Stimulated activated memory B cell treated with anti-CD40 and anti-IgM and Interleukin-4, amounts not matched to agents 10 μg/mL and 1 μg/mL and 100 μg/mL, for 72 hours (primary cell): ENCODE measurements at regions not wholly inside any gene's neighbourhood (a gene's known extent, or its start where the extent isn't known, plus 50 kb on each side); places are given as distances from the start of the nearest gene placed in this dataset.

ENCODE experiments used
- ATAC-seq: fragments of 150-1000 bp; cut with Tn5 transposase; 2 replicates; pipeline ENCODE4 v1.10.0; 2021
- H3K27ac Mint-ChIP-seq: one replicate; pipeline ENCODE4 v1.8.0; 2022; ENCODE audit warnings: mild to moderate bottlenecking, mixed read lengths
- H3K27me3 Mint-ChIP-seq: one replicate; pipeline ENCODE4 v1.8.0; 2022; ENCODE audit warnings: mixed read lengths
- H3K36me3 Mint-ChIP-seq: one replicate; pipeline ENCODE4 v1.8.0; 2022; ENCODE audit warnings: mixed read lengths
- H3K4me1 Mint-ChIP-seq: one replicate; pipeline ENCODE4 v1.8.0; 2022; ENCODE audit warnings: mixed read lengths
- H3K4me3 Mint-ChIP-seq: one replicate; pipeline ENCODE4 v1.8.0; 2022; ENCODE audit warnings: mild to moderate bottlenecking, moderate library complexity, mixed read lengths
- H3K9me3 Mint-ChIP-seq: one replicate; pipeline ENCODE4 v1.8.0; 2022; ENCODE audit warnings: mixed read lengths

GRCh38 chr21:16154321-16154720 is 424.5 kb downstream of the USP25 start:
- Mint-ChIP-seq H3K4me1 (no peaks in the 10 kb centered on the region), H3K36me3 (no peaks in the 10 kb centered on the region), H3K27ac (no peak overlapping the region), H3K27me3 (no peaks in the 10 kb centered on the region), H3K9me3 (no peaks in the 10 kb centered on the region), H3K4me3 (no peak overlapping the region)
- no peak for ATAC-seq

GRCh38 chr21:16154951-16155635 is 425.3 kb downstream of the USP25 start:
- Mint-ChIP-seq H3K9me3 (no peaks in the 10 kb centered on the region), H3K4me3 (no peak overlapping the region), H3K4me1 (no peaks in the 10 kb centered on the region), H3K27me3 (no peaks in the 10 kb centered on the region), H3K27ac (no peak overlapping the region), H3K36me3 (no peaks in the 10 kb centered on the region)
- no peak for ATAC-seq

- Mint-ChIP-seq H3K27ac (no peak overlapping the region), H3K4me3 (no peak overlapping the region), H3K36me3 (no peaks in the 10 kb centered on the region), H3K27me3 (no peaks in the 10 kb centered on the region), H3K4me1 (no peaks in the 10 kb centered on the region), H3K9me3 (no peaks in the 10 kb centered on the region)
- no peak for ATAC-seq
Measured at GRCh38 chr21:16156841-16157489, 427.2 kb downstream of the USP25 start.

GRCh38 chr21:16159213-16159970 is 429.6 kb downstream of the USP25 start:
- no peaks in the 10 kb centered on the region for H3K4me1 Mint-ChIP-seq
- ATAC-seq = no peak
- no peak overlapping the region for H3K27ac Mint-ChIP-seq

GRCh38 chr21:16159971-16160350 is 430.2 kb downstream of the USP25 start:
- no peaks in the 10 kb centered on the region for H3K36me3 Mint-ChIP-seq
- H3K4me3 Mint-ChIP-seq = no peak overlapping the region
- H3K4me1 Mint-ChIP-seq = no peaks in the 10 kb centered on the region
- ATAC-seq = no peak
- no peaks in the 10 kb centered on the region for H3K9me3 Mint-ChIP-seq
- H3K27me3 Mint-ChIP-seq = no peaks in the 10 kb centered on the region
- H3K27ac Mint-ChIP-seq = no peak overlapping the region

More at GRCh38 chr21:16159213-16159970, 429.6 kb downstream of the USP25 start:
- Mint-ChIP-seq H3K36me3 (no peaks in the 10 kb centered on the region), H3K9me3 (no peaks in the 10 kb centered on the region), H3K4me3 (no peak overlapping the region), H3K27me3 (no peaks in the 10 kb centered on the region)

GRCh38 chr21:16162953-16163352 is 433.2 kb downstream of the USP25 start:
- Mint-ChIP-seq H3K9me3 (no peaks in the 10 kb centered on the region), H3K4me3 (no peak overlapping the region), H3K27me3 (no peaks in the 10 kb centered on the region), H3K27ac (no peak overlapping the region), H3K36me3 (no peaks in the 10 kb centered on the region), H3K4me1 (no peaks in the 10 kb centered on the region)
- ATAC-seq = no peak

- Mint-ChIP-seq H3K36me3 (no peaks in the 10 kb centered on the region), H3K4me3 (no peak overlapping the region), H3K27ac (no peak overlapping the region), H3K4me1 (no peaks in the 10 kb centered on the region), H3K27me3 (no peaks in the 10 kb centered on the region), H3K9me3 (no peaks in the 10 kb centered on the region)
- no peak for ATAC-seq
Measured at GRCh38 chr21:16169102-16169511, 439.3 kb downstream of the USP25 start.

- no peaks in the 10 kb centered on the region for H3K27me3 Mint-ChIP-seq
- H3K4me1 Mint-ChIP-seq = no peaks in the 10 kb centered on the region
- H3K27ac Mint-ChIP-seq = no peak overlapping the region
- no peak overlapping the region for H3K4me3 Mint-ChIP-seq
- H3K36me3 Mint-ChIP-seq = no peaks in the 10 kb centered on the region
- no peaks in the 10 kb centered on the region for H3K9me3 Mint-ChIP-seq
- no peak for ATAC-seq
Measured at GRCh38 chr21:16169779-16170178, 440.0 kb downstream of the USP25 start.

- Mint-ChIP-seq H3K4me1 (no peaks in the 10 kb centered on the region), H3K36me3 (no peaks in the 10 kb centered on the region), H3K27ac (no peak overlapping the region), H3K9me3 (no peaks in the 10 kb centered on the region), H3K27me3 (no peaks in the 10 kb centered on the region), H3K4me3 (no peak overlapping the region)
- no peak for ATAC-seq
Measured at GRCh38 chr21:16176570-16176969, 446.8 kb downstream of the USP25 start.

- H3K4me1 Mint-ChIP-seq = no peaks in the 10 kb centered on the region
- ATAC-seq = no peak
- H3K9me3 Mint-ChIP-seq = no peaks in the 10 kb centered on the region
- H3K36me3 Mint-ChIP-seq = no peaks in the 10 kb centered on the region
- no peak overlapping the region for H3K27ac Mint-ChIP-seq
- no peak overlapping the region for H3K4me3 Mint-ChIP-seq
- H3K27me3 Mint-ChIP-seq = peaks cover 2% of the 10 kb centered on the region
Measured at GRCh38 chr21:16177532-16177931, 447.8 kb downstream of the USP25 start.

GRCh38 chr21:16179773-16180172 is 450.0 kb downstream of the USP25 start:
- H3K9me3 Mint-ChIP-seq = no peaks in the 10 kb centered on the region
- H3K27me3 Mint-ChIP-seq = peaks cover 9% of the 10 kb centered on the region
- H3K27ac Mint-ChIP-seq = no peak overlapping the region
- H3K36me3 Mint-ChIP-seq = no peaks in the 10 kb centered on the region
- no peak for ATAC-seq
- no peaks in the 10 kb centered on the region for H3K4me1 Mint-ChIP-seq
- no peak overlapping the region for H3K4me3 Mint-ChIP-seq

GRCh38 chr21:16180614-16181013 is 450.8 kb downstream of the USP25 start:
- Mint-ChIP-seq H3K36me3 (no peaks in the 10 kb centered on the region), H3K27me3 (peaks cover 9% of the 10 kb centered on the region), H3K4me3 (no peak overlapping the region), H3K27ac (no peak overlapping the region), H3K4me1 (no peaks in the 10 kb centered on the region), H3K9me3 (no peaks in the 10 kb centered on the region)
- no peak for ATAC-seq

- no peak overlapping the region for H3K4me3 Mint-ChIP-seq
- H3K4me1 Mint-ChIP-seq = no peaks in the 10 kb centered on the region
- H3K27me3 Mint-ChIP-seq = peaks cover 9% of the 10 kb centered on the region
- H3K27ac Mint-ChIP-seq = no peak overlapping the region
- no peak for ATAC-seq
- H3K36me3 Mint-ChIP-seq = no peaks in the 10 kb centered on the region
- no peaks in the 10 kb centered on the region for H3K9me3 Mint-ChIP-seq
Measured at GRCh38 chr21:16181018-16181417, 451.2 kb downstream of the USP25 start.

GRCh38 chr21:16185766-16186165 is 456.0 kb downstream of the USP25 start:
- no peaks in the 10 kb centered on the region for H3K36me3 Mint-ChIP-seq

GRCh38 chr21:16186742-16187141 is 457.0 kb downstream of the USP25 start:
- Mint-ChIP-seq H3K27me3 (peaks cover 9% of the 10 kb centered on the region), H3K4me1 (no peaks in the 10 kb centered on the region), H3K9me3 (peaks cover 8% of the 10 kb centered on the region), H3K4me3 (no peak overlapping the region), H3K36me3 (no peaks in the 10 kb centered on the region), H3K27ac (no peak overlapping the region)
- no peak for ATAC-seq

More at GRCh38 chr21:16185766-16186165, 456.0 kb downstream of the USP25 start:
- Mint-ChIP-seq H3K9me3 (peaks cover 4% of the 10 kb centered on the region), H3K27me3 (peaks cover 9% of the 10 kb centered on the region), H3K4me1 (no peaks in the 10 kb centered on the region), H3K4me3 (no peak overlapping the region), H3K27ac (no peak overlapping the region)
- no peak for ATAC-seq
